OCI-LY7 (cell line): ENCODE measurements at regions not wholly inside any gene's neighbourhood (a gene's known extent, or its start where the extent isn't known, plus 50 kb on each side); places are given as distances from the start of the nearest gene placed in this dataset.

Source experiments
- BruUV-seq: library from RNA; stranded (reverse); fragments of 400-500 nt; replicated peaks from 2 replicates; lab custom pipeline; 2021; lab: Mats Ljungman, UMichigan
- CTCF ChIA-PET: fragments of 300-600 bp; sonication (Branson Sonifier 250); formaldehyde crosslinking; loops from one replicate; lab custom pipeline; 2022; ENCODE audit warnings: antibody characterized with exemption; ENCODE audit not compliant: unreplicated experiment; lab: Charles Lee
- POLR2A ChIA-PET: fragments of 300-600 bp; sonication (Branson Sonifier 250); formaldehyde crosslinking; loops from one replicate; lab custom pipeline; 2022; ENCODE audit warnings: antibody characterized with exemption; lab: Charles Lee
- DNase-seq: peaks from one replicate; pipeline ENCODE4 v3.0.0-alpha.2; 2015; ENCODE audit warnings: low spot score
- H2AFZ ChIP-seq: fragments of 200-600 bp; sonication (generic), shearing (Covaris generic); 2 replicates; pipeline ENCODE4 v1.6.1; 2014; ENCODE audit warnings: mild to moderate bottlenecking, antibody characterized with exemption, low read length, moderate library complexity
- H3K27ac ChIP-seq: fragments of 200-600 bp; sonication (generic); 2 replicates; pipeline ENCODE4 v1.5.1; 2014; ENCODE audit warnings: mixed run types, low read depth, mild to moderate bottlenecking, moderate library complexity, low read length, inconsistent platforms; ENCODE audit not compliant: poor library complexity, severe bottlenecking
- H3K36me3 ChIP-seq: fragments of 200-600 bp; sonication (generic); 2 replicates; pipeline ENCODE4 v1.6.1; 2014; ENCODE audit warnings: mild to moderate bottlenecking, antibody characterized with exemption, low read length, moderate library complexity, mixed read lengths; ENCODE audit not compliant: insufficient read depth
- H3K4me1 ChIP-seq: fragments of 200-600 bp; sonication (generic); 2 replicates; pipeline ENCODE4 v1.5.1; 2014; ENCODE audit warnings: mild to moderate bottlenecking, low read length; ENCODE audit not compliant: insufficient read depth, poor library complexity, severe bottlenecking
- H3K4me2 ChIP-seq: fragments of 200-600 bp; sonication (generic); 2 replicates; pipeline ENCODE4 v1.6.1; 2014; ENCODE audit warnings: mild to moderate bottlenecking, low read length
- H3K4me3 ChIP-seq: fragments of 200-600 bp; sonication (generic); 2 replicates; pipeline ENCODE4 v1.5.1; 2014; ENCODE audit warnings: mild to moderate bottlenecking, low read depth, low read length; ENCODE audit not compliant: poor library complexity, severe bottlenecking
- H3K79me2 ChIP-seq: fragments of 200-600 bp; sonication (generic); 2 replicates; pipeline ENCODE4 v1.6.1; 2016; ENCODE audit warnings: low read depth, mild to moderate bottlenecking, low read length, moderate library complexity, mixed read lengths; ENCODE audit not compliant: insufficient read depth
- H3K9me2 ChIP-seq: fragments of 200-600 bp; sonication (generic); 2 replicates; pipeline ENCODE4 v1.6.1; 2016; ENCODE audit warnings: mild to moderate bottlenecking, low read length, mixed read lengths; ENCODE audit not compliant: insufficient read depth
- H3K9me3 ChIP-seq: fragments of 200-600 bp; sonication (generic); 2 replicates; pipeline ENCODE4 v1.6.1; 2014; ENCODE audit warnings: mild to moderate bottlenecking, mixed run types, low read length, mixed read lengths
- H4K20me1 ChIP-seq: fragments of 200-600 bp; sonication (generic); 2 replicates; pipeline ENCODE4 v1.6.1; 2014; ENCODE audit warnings: mild to moderate bottlenecking, antibody characterized with exemption, low read length, moderate library complexity, mixed read lengths; ENCODE audit not compliant: insufficient read depth
- CTCF ChIP-seq: fragments of 200-600 bp; sonication (generic); conservative IDR thresholded peaks from 2 replicates; pipeline ENCODE4 v1.5.1; 2014; ENCODE audit warnings: mild to moderate bottlenecking, antibody characterized with exemption, low read length, moderate library complexity, mixed read lengths
- EZH2phosphoT487 ChIP-seq: fragments of 200-600 bp; sonication (generic); IDR thresholded peaks from 2 replicates; pipeline ENCODE4 v1.6.1; 2018; ENCODE audit warnings: low read depth, borderline replicate concordance, mild to moderate bottlenecking, mixed run types, antibody characterized with exemption, low read length, moderate library complexity, mixed read lengths
- intact Hi-C: fragments of 100-400 bp; cut with micrococcal nuclease; formaldehyde crosslinking; loops from one replicate; pipeline ENCODE4 v1.10.0; 2022; ENCODE audit not compliant: unreplicated experiment

- H2AFZ ChIP-seq, result no peak overlapping the region
- no peak for TF ChIP-seq CTCF
- no peak for TF ChIP-seq EZH2phosphoT487
- DNase-seq, result no peak
- H3K4me1 ChIP-seq, result peaks cover 3% of the 10 kb centered on the region
- BruUV-seq, result no TSS peak
- no peak overlapping the region for H3K27ac ChIP-seq
- H3K9me2 ChIP-seq, result no peaks in the 10 kb centered on the region
- ChIA-PET CTCF (no interaction called here), POLR2A (no interaction called here)
- H3K36me3 ChIP-seq, result no peaks in the 10 kb centered on the region
- no peaks in the 10 kb centered on the region for H3K79me2 ChIP-seq
- intact Hi-C loops, result no loop called here
- H3K4me2 ChIP-seq, result no peak overlapping the region
- no peaks in the 10 kb centered on the region for H4K20me1 ChIP-seq
- no peaks in the 10 kb centered on the region for H3K9me3 ChIP-seq
- H3K4me3 ChIP-seq, result no peak overlapping the region
These were observed 372.1 kb downstream of the MN1 start for GRCh38 chr22:27429476-27429875.

- H2AFZ ChIP-seq, result no peak overlapping the region
- H4K20me1 ChIP-seq, result no peaks in the 10 kb centered on the region
- H3K9me3 ChIP-seq, result no peaks in the 10 kb centered on the region
- intact Hi-C loops, result no loop called here
- no peak overlapping the region for H3K4me2 ChIP-seq
- H3K36me3 ChIP-seq, result no peaks in the 10 kb centered on the region
- peaks cover 3% of the 10 kb centered on the region for H3K4me1 ChIP-seq
- H3K9me2 ChIP-seq, result no peaks in the 10 kb centered on the region
- no TSS peak for BruUV-seq
- no peak overlapping the region for H3K27ac ChIP-seq
- H3K4me3 ChIP-seq, result no peak overlapping the region
- no peak for DNase-seq
- CTCF ChIA-PET, result no interaction called here
- no peaks in the 10 kb centered on the region for H3K79me2 ChIP-seq
- no peak for TF ChIP-seq CTCF
- TF ChIP-seq EZH2phosphoT487, result no peak
- POLR2A ChIA-PET, result interaction anchor here (0.6 kb wide), 1 partner anchor 1448 kb away, joined by 3 read pairs; no protein-coding TSS in a partner anchor
These were observed 370.5 kb downstream of the MN1 start for GRCh38 chr22:27431081-27431480.

GRCh38 chr22:27431896-27432295 is 369.7 kb downstream of the MN1 start:
- H3K4me2 ChIP-seq, result no peak overlapping the region
- no peak overlapping the region for H2AFZ ChIP-seq
- no peaks in the 10 kb centered on the region for H3K9me2 ChIP-seq
- H3K36me3 ChIP-seq, result no peaks in the 10 kb centered on the region
- H3K79me2 ChIP-seq, result no peaks in the 10 kb centered on the region
- H3K4me1 ChIP-seq, result peaks cover 3% of the 10 kb centered on the region
- no peak overlapping the region for H3K27ac ChIP-seq
- BruUV-seq, result no TSS peak
- ChIA-PET POLR2A (no interaction called here), CTCF (no interaction called here)
- intact Hi-C loops, result no loop called here
- TF ChIP-seq CTCF, result no peak
- TF ChIP-seq EZH2phosphoT487, result no peak
- H3K4me3 ChIP-seq, result no peak overlapping the region
- no peak for DNase-seq
- H3K9me3 ChIP-seq, result no peaks in the 10 kb centered on the region
- no peaks in the 10 kb centered on the region for H4K20me1 ChIP-seq
